Heart left ventricle (tissue), 13 donors: ENCODE measurements at regions not wholly inside any gene's neighbourhood (a gene's known extent, or its start where the extent isn't known, plus 50 kb on each side); places are given as distances from the start of the nearest gene placed in this dataset.

Experiments
- CTCF ChIP-seq, 12 donors: fragments of 200-600 bp; sonication (generic) in 4 of 12; IDR thresholded peaks; one replicate each; pipeline versions ENCODE4 v1.5.0 to v1.8.0; 2018 to 2022; ENCODE audit warnings: antibody characterized with exemption in 12 of 12, mild to moderate bottlenecking in 5 of 12
- POLR2A ChIP-seq, 2 donors: fragments of 450-650 bp; IDR thresholded peaks; one replicate each; pipeline ENCODE4 v1.6.1; 2017; ENCODE audit warnings: antibody characterized with exemption in 2 of 2, mild to moderate bottlenecking in 2 of 2, moderate library complexity in 2 of 2
- donor health status: ischemic (EF 13 %, LVEDD 7.1; RV severe dilation, severe dysfunction).
- donor health status: DM: no; HTN: yes; CAD: no.
- donor health status: DM: no; HTN: no; CAD: no.
- donor health status: ischemic (EF 25% LVEDD 6.9; RV normal size, moderate dysfunction).
- donor health status: ischemic (EF 25% LVEDD 5.7; RV mildly dilated, moderate dysfunction).
- donor health status: ischemic (EF 35%, LVEDD 5.7; RV mildly dilated, moderate dysfunction).
- donor health status: nonischemic (EF 11% LVEDD 7.7; RV severe dilation, severe dysfunction).
- donor health status: DM: yes; HTN: yes; CAD: no.
- donor health status: PGD.
- donor health status: ischemic (EF 29% LVEDD 5.4; RV normal size, mild dysfunction).
- donor health status: nonischemic (EF 23%, LVEDD 6.1; RV moderate dilation, normal function).

- TF ChIP-seq POLR2A (IDR thresholded peaks at IDR 0.05) = no peak
- no peak for TF ChIP-seq CTCF (IDR thresholded peaks at IDR 0.05)
Observed at GRCh38 chr2:4370422-4371090, 667.2 kb downstream of the DCDC2C start.
